GM21367 (cell line): ENCODE measurements at regions not wholly inside any gene's neighbourhood (a gene's known extent, or its start where the extent isn't known, plus 50 kb on each side); places are given as distances from the start of the nearest gene placed in this dataset.

Source experiments
- ATAC-seq: cut with Tn5 transposase; IDR thresholded peaks from one replicate; pipeline ENCODE4 v1.9.1; 2021; ENCODE audit not compliant: unreplicated experiment

DNA sequence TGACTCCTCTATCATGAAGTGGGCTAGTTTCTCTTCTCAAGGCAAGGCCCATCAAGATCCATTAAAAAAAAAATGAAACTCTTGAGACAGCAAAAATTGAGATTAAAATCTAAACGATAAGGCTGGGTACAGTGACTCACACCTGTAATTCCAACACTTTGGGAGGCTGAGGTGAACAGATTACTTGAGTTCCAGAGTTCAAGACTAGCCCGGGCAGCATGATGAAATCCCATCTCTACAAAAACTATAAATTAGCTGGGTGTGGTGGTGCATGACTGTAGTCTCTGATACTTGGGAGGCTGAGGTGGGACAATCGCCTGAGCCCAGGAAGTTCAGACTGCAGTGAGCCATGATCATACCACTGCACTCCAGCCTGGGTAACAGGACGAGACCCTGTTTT lies 226.5 kb upstream of the SOX5 start:
- ATAC-seq, result no peak

DNA sequence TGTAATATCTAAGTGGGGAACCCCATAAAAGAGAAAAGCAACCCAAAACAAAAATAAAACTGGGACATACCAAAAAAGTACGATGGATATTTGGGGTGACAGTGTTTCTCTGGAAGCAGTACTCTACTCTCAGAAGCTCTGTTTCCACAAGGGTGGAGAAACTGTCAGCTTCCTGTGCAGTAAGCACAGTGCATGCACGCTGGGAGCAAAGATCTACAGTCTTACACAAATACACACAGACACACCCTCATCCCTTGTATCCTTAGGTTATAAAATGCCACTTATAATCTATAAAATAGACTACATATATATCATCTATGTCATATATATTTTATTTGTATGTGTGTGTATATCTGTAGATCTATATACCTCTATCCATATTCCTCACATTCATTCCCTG lies 225.8 kb upstream of the SOX5 start:
- ATAC-seq, result no peak

DNA sequence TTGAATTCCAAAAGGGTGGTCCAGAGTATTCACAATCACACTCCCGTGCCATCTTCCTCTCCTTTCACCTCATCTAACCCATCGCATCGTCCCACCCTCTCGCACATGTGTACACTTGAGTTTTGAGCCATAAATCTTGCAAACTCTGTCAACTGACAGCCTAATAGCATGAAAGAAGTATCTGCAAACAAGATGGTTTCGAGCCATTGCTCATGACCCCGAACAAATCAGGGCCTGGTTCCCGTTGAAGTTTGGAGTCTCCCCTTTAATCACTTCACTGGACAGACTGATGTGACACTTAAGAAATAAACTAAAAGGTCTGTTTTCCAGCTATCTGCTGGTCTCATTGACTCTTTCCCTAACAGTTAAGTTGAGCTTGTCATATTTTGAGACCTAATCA lies 223.6 kb upstream of the SOX5 start:
- no peak for ATAC-seq

DNA sequence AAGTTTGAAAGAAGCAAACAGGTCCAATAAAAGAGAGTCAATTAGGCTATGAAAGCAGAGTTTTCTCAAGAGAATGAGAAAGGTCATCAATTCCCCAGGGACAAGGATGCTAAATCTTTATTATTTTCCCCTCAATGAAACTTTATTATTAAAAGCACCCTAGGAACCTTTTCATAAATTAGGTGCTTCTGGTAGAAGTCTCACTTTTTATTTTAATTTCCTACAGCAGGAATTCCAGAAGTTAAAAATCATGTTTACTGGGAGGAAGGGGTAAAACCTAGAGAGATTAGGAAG lies 223.2 kb upstream of the SOX5 start:
- ATAC-seq, result no peak

DNA sequence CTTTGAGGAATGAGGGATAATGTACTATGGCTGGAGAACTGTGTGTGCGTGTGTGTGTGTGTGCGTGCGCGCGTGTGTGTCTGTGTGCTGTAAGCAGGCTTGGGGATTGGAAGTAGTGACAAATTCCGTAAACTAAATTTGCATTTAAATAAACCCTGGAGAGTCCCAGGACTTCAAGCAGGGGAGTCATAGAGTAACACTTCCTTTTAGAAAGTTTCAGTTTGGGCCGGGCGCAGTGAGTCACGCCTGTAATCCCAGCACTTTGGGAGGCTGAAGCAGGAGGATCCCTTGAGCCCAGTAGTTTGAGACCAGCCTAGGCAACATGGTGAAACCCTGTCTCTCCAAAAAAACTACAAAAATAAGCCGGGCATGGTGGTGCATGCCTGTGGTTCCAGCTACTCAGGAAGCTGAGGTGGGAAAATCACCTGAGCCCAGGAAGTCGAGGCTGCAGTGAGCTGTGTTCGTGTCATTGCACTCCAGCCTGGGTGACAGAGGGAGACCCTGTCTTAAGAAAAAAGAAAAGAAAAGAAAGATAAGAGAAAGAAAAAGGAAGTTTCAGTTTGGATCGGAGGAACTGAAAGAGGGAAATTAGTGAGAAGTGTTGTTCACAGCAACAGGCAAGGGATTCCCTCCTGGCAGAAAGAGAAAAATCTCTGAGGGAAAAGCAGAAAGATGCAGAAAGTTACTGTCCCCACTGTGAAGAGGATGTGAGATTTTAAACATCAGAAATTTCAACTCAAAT lies 222.7 kb upstream of the SOX5 start:
- peak; percentile 82 for ATAC-seq

DNA sequence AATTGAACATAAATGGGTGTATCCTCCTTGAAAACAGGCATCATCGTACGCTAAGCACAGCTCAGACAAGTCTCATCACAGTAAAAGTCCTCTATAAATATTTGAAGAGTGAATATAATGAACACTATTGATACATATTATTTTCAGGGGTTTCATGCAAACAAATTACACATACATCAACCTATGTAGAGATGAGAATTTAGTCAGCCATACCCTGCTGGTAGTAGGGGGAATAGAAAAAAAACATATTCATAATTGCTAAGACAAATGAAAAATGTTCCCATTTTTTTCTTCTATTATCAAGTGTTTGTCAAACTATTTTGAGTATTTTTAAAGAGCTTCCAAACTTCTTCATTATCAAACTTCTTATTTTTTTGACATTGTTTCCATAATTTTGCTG lies 205.6 kb upstream of the SOX5 start:
- no peak for ATAC-seq

DNA sequence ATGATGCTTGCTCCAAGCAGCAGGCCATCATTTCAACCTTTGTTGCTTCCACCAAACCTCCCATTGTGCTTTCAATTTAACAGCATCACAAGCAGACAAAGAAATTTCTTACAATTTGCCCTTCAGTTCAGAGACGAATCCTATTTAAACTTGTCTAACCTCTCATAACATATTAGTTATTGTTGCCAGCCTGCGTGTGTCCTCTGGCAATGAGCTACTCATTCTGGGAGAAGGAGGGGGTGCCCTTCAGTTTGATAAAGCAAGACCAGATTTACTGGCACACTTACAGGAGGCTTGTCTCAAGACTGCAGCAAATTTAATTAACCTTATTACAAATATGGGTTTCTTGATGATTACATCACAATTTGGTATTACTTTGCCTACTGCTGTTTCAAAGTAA lies 203.6 kb upstream of the SOX5 start:
- ATAC-seq, result no peak

DNA sequence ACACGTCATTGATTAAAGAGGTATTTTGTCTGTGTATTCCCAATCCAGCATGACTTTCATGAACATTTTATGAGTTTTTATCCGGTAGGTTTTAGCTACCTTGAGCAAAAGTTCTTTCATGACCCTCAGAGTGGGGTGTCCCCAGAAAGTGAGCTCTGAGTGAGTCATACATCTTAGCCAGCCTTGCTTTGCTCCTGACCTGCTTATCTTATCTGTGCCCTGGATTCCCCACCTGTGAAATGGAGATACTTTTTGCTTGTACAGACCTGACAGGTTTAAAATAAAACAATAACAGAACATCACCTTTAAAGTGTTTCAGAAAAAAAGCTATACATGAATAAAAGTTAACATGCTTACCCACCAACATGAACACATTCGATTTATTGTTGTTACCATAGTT lies 202.8 kb upstream of the SOX5 start:
- no peak for ATAC-seq

DNA sequence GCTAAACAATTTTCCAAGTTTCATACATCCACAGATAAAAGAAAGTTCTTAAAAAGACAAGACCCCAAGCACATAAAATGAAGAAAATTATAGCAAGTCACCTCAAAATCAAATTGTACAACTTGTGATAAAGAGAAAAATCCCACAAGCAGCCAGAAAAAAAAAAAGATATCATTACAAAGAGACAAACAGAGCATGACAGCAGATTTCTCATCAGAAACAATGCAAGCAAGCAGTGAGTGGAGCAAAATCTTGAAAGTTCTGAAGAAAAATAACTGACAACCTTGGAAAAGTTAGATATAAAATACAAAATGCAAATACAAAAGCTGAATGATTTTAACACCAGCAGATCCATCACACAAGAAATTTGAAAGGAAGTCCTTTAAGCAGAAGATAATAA lies 194.5 kb upstream of the SOX5 start:
- ATAC-seq, result no peak

DNA sequence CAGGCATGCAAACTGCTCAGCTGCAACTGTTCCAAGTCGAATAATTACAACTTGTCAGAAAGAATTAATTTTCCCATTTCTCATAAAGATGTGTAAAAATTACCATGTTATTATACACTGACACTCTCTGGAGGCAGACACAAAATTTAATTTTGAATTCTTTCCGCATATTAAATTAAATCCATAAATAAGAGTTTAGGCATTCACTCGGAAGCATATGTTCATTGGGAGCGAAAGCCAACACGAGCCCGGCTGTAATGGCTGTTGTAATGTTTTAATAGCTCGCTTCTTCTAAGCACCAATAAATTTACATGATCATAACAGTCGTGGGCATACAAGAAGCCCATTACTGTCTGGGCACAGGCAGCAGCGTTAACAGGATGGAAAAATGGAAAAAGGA lies 189.6 kb upstream of the SOX5 start:
- ATAC-seq, result no peak

DNA sequence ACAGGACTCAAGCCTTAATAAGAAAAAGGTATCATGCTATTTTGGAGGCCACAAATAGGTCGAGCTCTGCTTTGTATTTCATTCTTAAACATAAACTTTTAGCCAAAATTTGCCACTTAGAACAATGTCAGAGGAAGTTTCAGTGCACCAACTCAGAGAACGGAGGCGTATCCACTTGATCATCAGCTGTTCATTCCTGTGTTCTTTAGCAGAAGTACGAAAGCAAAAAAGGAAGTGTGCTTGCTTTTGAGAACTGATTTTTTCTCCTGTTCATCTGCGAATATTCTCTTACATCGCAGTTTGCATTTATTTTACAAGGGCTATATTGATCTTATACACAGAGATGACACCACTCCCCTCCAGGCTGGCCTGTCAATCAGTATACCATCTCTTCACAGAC lies 188.6 kb upstream of the SOX5 start:
- no peak for ATAC-seq

DNA sequence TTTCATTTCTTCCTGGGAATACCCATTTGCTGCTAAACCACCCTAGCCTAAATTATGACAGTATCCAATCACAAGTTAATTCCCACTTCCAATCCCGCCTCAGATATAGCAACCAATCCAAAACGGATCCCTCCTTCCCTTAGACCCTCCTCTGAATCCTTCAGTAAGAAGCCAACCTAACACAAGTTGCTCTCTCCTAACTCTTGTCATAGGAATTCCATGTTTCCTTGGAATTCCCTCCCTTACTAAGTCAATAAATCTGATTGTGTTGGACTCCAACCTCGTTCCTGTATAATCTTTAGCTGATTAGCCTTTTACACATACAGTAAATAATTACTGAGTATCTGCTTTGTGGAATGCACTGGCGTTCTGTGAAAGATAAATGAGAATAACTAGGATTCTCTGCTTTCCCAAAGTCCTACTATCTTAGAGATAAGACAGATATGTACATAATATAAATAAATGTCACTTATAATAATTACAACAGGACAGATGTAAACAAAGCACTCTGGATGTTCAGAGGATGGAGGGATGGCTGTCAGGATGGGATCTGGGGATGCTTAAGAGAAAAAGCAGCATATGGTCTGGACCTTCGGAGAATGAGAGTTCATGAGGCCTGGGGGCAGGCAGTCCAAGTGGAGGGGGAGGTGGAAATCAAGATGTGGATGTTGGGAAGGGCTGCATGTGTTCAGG lies 185.8 kb upstream of the SOX5 start:
- ATAC-seq, result no peak

DNA sequence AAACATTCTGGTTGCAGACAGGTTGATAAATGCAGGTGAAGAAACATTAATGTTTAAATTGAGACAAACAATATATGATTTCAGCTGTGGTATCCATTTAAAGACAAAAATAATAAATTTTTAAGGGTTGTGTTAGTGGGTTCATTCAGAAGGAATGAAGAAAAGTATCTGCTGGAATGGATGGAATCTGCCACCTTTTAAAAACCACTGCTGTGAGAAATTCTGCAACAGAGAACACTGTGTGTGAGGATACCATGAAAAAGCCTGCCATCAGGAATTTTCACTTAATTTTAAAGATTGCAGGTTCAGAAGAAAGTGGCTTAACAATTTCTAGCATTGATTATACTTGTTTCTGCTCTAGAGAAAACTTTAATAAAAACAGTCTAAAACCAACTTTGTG lies 184.6 kb upstream of the SOX5 start:
- no peak for ATAC-seq

DNA sequence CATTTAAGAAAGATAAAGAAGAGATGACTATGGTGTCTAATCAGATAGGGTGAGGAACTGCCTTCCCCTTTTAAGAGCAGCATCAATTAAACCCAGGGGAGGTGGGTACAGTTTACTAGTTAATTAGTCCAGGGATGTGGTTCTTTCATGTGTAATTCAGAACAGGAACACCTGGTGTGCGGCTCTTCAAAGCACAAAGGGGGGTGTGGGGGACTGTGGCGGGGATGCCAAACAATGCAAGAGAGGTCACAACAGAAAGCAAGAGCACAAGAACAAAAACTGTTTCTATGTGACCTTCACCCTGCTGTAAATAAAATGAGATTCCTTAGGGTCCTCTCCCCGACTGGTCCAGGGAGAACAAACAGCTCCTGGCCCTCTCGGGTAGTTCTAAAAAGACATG lies 183.9 kb upstream of the SOX5 start:
- no peak for ATAC-seq

DNA sequence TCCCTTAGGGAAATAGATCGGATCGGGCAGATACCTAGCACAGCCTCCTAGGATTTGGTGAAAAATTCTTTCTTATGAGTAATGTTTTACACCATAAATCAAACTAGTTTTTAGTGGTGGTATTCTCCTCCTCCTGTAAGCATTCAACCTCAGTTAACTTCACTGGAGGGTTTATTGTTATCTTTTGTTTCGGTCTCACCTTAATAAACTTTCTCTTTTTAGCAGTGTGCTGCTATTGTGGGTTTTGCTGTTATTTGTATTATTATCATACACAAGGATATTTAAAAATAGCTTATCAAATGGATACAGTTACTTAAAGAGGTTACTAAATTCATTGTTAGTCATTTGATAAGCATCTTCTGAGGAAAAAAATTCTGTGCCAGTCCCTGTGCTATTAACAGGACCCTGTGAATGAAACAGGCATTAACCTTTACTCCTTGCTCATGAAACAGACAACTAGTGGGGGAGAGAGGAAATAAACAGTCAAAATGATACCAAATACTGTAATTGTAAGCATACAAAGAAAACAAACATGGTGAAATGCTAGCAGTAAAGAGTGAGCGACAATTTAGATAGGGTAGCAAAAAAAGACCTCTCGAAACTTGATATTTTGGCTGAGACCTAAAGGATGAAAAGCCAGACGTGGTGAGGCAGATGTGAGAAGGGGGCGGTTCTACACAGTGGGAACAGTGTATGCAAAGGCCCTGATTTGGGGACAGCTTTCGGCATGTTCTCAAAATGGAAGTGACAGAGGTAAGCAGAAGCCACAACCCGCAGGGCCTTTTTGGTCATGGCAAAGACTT lies 178.7 kb upstream of the SOX5 start:
- peak; percentile 98 for ATAC-seq

DNA sequence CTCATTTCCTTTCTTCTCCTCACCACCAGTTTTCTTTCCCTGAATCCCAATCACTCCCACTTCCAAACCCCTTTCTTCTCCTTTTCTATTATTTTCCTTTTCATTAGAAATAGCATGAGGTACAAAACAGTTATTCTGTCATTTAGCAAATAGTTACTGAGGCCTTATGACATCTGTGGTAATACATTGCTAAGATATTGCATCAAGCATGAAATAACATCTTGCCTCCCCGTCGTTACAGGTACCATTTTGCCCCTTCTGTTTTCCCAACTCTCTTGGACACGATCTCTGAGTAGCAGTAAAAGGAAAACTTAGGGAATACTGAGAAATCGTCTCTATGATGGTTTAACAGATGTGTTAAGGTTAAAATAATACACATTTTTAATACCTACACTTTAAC lies 175.8 kb upstream of the SOX5 start:
- no peak for ATAC-seq

DNA sequence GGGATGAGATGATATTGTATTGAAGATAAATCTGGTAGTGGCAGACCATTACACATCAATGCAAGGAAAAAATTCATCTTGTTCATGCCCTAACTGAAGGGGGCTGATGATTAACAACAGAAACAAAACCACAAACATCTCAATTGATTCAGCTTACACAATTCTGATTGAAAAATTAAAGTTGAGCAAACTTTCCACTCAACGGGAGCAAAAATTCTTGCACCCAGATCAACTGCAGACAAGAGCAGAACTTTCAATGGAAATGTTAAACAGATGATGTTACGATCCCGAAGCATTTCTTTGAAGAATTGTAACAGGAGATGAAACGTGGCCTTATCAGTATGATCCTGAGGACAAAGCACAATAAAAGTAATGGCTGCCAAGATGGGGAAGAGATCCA lies 172.4 kb upstream of the SOX5 start:
- ATAC-seq, result no peak

DNA sequence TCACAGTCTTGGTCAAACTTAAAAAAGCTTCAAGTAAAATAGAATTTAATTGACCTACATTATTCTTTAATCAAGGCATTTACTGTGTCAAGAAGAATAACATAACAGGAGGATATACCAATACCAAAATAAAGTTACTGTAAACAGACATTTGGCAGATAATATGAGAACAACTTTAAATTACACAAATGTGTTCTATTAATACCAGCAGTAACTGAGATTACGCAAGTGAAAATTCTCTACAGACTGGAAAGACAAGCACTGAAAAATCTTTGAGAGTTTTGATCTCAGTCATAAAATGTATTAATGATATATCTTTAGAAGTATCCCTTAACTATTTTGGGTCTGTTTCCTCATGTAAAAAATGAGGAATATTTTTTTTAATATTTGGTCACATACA lies 169.2 kb upstream of the SOX5 start:
- no peak for ATAC-seq

DNA sequence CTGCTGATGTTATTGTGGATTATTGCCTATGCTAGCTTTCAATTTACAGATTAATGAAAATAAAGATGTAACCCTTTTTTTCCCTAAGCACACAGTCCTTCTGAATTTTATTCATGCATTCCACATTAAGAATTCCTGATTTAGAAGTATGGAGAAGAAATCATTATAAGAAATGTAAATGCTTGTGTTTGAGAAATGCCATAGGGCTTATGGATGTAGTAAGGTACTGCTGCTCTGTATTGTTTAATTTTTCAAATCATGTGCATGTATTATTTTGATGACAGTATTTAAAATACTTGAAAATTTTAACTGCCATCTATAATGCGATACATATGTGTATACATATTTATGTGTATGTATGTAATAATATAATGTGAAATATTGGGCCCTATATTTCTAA lies 167.1 kb upstream of the SOX5 start:
- ATAC-seq, result no peak

DNA sequence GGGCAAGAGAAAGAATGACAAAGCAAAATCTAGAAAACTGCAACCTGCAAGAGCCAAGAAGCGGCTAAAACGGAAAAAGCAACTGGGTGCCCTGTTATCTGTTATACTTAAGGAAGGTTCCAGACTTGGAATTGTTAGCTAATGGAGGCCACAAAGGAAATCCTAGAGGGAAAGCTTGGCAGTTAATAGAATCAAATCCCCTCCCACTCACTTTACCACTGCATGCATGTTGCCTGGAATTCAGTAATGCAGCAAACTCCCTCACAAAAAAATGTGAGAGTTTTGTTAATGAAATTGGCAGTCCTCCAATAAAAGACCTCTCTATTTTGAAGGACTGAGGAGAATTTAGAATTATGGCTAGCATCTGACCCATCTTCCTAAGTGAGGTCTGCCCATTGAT lies 164.2 kb upstream of the SOX5 start:
- no peak for ATAC-seq

DNA sequence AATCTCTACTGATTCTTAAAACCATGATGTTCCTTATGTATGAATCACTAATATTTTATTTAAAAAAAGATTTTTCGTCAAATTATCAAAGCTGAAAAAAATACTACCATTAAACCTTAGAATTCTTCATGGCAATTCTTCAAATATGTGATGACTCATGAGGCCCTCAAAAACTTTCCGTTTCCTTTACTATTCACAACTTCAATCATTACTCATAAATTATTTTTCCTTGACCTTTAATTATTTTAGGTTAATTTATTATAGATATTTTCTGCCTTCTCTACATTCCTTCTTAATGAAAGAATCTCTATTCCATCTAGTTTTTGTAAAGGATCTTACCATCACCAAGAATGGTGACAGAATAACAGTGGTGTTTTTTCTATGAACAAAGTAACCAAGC lies 162.1 kb upstream of the SOX5 start:
- no peak for ATAC-seq

DNA sequence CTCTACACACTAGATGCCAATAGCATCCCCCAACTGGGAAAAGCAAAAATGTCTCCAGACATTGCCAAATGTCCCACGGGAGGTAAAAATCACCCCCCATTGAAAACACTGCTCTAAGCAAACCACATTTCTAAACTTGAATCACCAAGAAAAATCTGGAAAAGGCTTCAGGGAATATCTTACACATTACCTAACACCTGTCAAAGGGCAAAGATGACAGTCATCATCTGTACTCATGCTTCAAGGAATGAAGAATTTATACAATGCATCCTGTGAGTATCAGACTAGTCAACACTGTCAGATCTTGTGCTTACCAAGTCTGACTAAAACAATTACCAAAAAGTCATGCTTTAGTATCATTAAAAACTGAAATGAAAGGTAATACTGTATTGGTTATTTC lies 161.6 kb upstream of the SOX5 start:
- no peak for ATAC-seq
